D721Med (cell line): ENCODE measurements at regions not wholly inside any gene's neighbourhood (a gene's known extent, or its start where the extent isn't known, plus 50 kb on each side); places are given as distances from the start of the nearest gene placed in this dataset.

Experiments
- DNase-seq: peaks from one replicate; pipeline ENCODE4 v3.0.0; 2011; ENCODE audit warnings: low spot score; ENCODE audit not compliant: insufficient read length
- FAIRE-seq: peaks from 2 replicates; lab custom pipeline; 2011; peaks lifted over from hg19 to GRCh38; lab: Jason Lieb, UNC
- CTCF ChIP-seq: IDR thresholded peaks from 2 replicates; pipeline ENCODE4 v1.5.1; 2012; ENCODE audit warnings: mild to moderate bottlenecking, control low read depth; ENCODE audit not compliant: insufficient read depth; ENCODE audit errors: missing control alignments

GRCh38 chr20:22321191-22321590 is 263.2 kb downstream of the FOXA2 start:
- FAIRE-seq (no peak), DNase-seq (no peak)
- no peak for TF ChIP-seq CTCF

DNA sequence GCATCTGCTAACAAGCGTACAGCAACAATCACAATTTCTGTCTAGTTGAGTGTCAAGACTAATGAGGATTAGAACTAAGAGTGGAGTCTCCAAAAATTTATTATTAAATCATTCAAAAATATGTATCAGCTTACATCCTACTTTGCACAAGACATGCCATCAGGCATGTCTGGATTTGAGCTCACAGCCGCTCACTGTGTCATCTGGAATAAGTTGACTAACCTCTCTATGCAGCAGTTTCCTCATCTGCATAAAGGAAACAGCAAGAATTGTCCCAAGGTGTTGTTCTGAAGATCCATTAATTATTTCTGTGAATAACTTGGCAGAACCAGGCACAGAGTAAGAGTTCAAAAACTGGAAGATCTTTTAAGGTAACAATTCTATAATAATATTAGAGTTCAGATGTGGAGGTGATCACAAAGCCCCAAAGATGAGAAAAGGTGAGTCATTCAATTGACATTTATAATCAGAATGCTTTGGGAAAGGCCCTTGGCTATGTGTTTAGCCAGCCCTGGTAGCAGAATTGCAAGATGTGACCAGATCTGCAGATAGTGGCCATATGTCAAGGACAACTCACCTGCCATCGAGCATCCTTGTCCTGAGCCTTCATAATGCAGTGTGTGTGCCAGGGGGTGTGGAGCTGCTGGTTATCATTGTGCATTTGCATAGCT is 264.0 kb downstream of the FOXA2 start:
- DNase-seq (no peak), FAIRE-seq (no peak)
- no peak for TF ChIP-seq CTCF

DNA sequence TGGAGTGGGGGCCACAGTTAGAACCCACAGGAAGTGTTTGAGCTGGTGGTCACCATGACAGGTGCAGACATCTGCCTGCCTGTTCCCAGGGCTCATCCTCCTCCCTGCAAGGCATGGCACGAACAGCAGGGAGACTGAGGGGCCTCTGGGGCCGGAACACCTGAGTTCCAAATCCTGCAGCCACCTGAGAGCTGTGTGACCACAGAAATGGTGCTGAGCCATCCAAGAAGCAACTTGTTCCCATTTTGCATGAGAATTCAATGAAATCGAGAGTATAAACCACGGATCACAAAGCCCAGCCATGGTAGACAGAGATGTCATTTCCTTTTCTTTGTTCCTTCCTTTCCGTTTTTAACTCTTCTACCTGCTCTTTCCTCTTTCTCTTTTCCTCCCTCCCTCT is 268.6 kb downstream of the FOXA2 start:
- DNase-seq (no peak), FAIRE-seq (no peak)
- no peak for TF ChIP-seq CTCF

DNA sequence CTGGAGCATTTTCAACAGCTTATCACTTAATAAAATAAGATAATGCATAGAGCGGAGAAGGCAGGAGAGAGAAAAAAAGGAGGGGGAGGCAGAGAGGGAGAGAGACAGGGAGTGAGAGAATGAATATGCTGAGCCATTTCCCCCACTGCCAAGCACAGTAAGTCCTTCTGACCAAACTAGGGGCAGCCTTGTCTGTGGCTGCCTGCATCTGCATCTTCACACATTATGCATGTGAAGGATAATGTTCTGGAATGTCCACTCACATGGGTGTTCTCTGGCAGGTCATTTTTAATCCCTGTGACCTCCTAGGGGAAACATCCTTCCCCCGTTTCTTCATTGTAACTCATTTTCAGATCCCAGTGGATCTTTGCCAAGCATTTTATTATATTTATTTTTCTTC is 269.3 kb downstream of the FOXA2 start:
- FAIRE-seq (no peak), DNase-seq (no peak)
- no peak for TF ChIP-seq CTCF

DNA sequence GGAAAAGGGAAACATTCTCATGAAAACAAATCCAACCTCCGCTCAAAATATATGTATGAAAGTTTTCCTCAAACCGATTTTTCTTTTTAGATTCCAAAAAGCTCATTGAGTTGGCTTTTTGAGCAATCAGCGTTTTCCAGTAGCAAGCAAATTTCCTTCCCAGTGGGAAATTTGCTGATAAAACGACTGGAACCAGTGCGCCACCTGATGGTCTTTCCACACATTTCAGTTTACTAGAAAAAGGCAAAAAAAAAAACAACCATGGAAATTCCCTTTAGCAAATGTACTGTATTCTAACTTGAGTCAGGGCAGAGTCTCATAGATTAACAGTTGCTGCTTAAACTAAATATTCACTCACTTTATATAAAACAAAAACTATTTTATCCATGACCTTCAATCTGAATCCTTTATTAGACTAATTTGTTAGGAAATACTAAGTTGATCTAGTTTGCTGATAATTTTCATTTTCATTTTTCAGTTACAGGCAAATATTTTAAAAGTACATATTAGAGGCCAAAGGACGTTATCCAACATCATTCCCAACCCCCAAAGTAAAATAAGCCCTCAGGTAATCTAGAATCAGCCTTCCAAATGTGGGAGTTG is 271.5 kb downstream of the FOXA2 start:
- FAIRE-seq (no peak), DNase-seq (no peak)
- peak; percentile 60 for TF ChIP-seq CTCF

DNA sequence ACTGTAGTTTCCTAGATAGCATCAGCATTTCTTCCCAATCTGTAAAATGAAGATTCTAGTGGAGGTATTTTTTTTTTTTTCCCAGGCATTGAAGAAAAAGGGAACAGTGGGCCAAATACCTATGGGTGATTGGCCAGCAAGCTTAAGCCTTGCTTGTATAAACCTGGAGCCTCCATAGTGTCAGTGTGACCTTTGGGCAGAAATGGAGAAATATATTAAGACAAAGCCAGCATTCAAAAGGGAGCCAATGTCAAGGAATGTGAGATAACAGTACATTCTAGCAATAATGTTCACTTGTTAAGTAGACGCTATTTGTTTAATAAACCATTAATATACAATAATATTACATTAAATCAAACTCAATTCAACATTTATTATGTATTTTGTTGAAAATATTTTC is 275.4 kb downstream of the FOXA2 start:
- no peak for FAIRE-seq
- TF ChIP-seq CTCF, result no peak
- DNase-seq, result no peak

DNA sequence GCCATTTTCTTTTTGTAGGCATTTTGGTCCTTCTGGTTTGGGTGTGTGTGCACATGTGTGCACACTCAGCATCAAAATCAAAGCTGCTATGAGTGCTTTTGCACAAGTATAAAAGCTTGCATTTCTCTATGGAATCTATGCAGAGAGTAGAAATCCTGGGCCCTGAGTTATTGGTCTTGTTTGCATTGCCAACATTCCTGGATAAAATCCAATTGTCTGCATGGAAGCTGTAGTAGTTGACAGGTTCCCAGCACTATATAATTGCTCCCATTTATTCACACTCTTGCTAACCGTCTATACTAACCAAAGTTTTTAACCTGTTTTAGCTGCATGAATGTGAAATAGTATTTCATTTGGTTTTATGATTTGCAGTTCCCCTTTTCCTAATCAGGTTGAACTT is 277.0 kb downstream of the FOXA2 start:
- DNase-seq, result no peak
- FAIRE-seq, result no peak
- no peak for TF ChIP-seq CTCF
